GM23248 (cell line): ENCODE measurements at regions not wholly inside any gene's neighbourhood (a gene's known extent, or its start where the extent isn't known, plus 50 kb on each side); places are given as distances from the start of the nearest gene placed in this dataset.

Experiments used
- EZH2 ChIP-seq: fragments of 200-600 bp; sonication (generic); IDR thresholded peaks from 2 replicates; pipeline ENCODE4 v1.6.1; 2018; ENCODE audit warnings: antibody characterized with exemption, mild to moderate bottlenecking; ENCODE audit not compliant: insufficient read depth, poor library complexity, severe bottlenecking
- EZH2phosphoT487 ChIP-seq: fragments of 200-600 bp; sonication (generic); IDR thresholded peaks from 2 replicates; pipeline ENCODE4 v1.6.1; 2018; ENCODE audit warnings: antibody characterized with exemption, moderate library complexity, mild to moderate bottlenecking, low read depth; ENCODE audit not compliant: insufficient read depth

DNA sequence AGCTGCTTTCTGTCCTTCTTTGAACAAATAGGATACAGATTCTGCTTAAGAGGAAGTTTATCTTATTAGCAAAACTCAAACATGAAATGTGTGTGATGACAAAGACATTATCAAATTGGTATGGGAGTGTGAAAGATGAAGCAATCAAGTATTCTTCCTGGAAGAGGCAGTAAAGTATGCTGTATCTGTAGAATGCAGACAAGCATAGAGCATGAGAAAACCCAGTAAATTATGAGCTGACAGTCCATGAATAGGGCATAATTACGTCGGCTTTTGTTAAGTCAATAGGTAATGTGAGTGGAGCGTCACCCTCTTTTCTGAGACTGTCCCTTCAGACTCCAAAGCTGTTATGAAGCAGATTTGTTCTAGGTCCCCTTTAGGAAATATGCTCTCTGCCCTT lies 458.6 kb upstream of the NWD2 start:
- TF ChIP-seq EZH2 (no peak), EZH2phosphoT487 (no peak)
